Right renal pelvis (tissue), 4 donors: ENCODE measurements at regions not wholly inside any gene's neighbourhood (a gene's known extent, or its start where the extent isn't known, plus 50 kb on each side); places are given as distances from the start of the nearest gene placed in this dataset.

Source experiments
- DNase-seq, 4 donors: peaks; one replicate each; pipeline ENCODE4 v3.0.0-alpha.2; 2013; ENCODE audit warnings: low read depth in 4 of 4, low spot score in 3 of 4, missing footprints in 1 of 4

GRCh38 chr18:14031053-14031452 lies 101.2 kb downstream of the ZNF519 start:
- DNase-seq, result no peak

GRCh38 chr18:14029512-14029911 lies 102.7 kb downstream of the ZNF519 start:
- DNase-seq, result no peak

- no peak for DNase-seq
These were observed 106.0 kb downstream of the ZNF519 start for GRCh38 chr18:14026199-14026598.

GRCh38 chr18:14025306-14025940 lies 106.8 kb downstream of the ZNF519 start:
- no peak for DNase-seq

GRCh38 chr18:14015416-14015815 lies 100.1 kb upstream of the MC2R start:
- peak in 2 of 4 donors; percentile 13 to 14 for DNase-seq

GRCh38 chr18:14014456-14014855 lies 99.1 kb upstream of the MC2R start:
- no peak for DNase-seq

- no peak for DNase-seq
These were observed 85.5 kb upstream of the MC2R start for GRCh38 chr18:14000884-14001283.

- DNase-seq, result no peak
These were observed 83.9 kb upstream of the MC2R start for GRCh38 chr18:13999231-13999630.

- no peak for DNase-seq
These were observed 83.2 kb upstream of the MC2R start for GRCh38 chr18:13998571-13998970.

- DNase-seq, result no peak
These were observed 78.4 kb upstream of the MC2R start for GRCh38 chr18:13993730-13994129.

GRCh38 chr18:13992826-13993540 lies 77.6 kb upstream of the MC2R start:
- DNase-seq, result no peak

GRCh38 chr18:13989199-13989598 lies 73.9 kb upstream of the MC2R start:
- no peak for DNase-seq

GRCh38 chr18:13987956-13988355 lies 72.6 kb upstream of the MC2R start:
- DNase-seq, result no peak

- no peak for DNase-seq
These were observed 68.7 kb upstream of the MC2R start for GRCh38 chr18:13984080-13984479.

- DNase-seq, result no peak
These were observed 68.2 kb upstream of the MC2R start for GRCh38 chr18:13983506-13983905.

GRCh38 chr18:13982126-13982525 lies 66.8 kb upstream of the MC2R start:
- peak in 2 of 4 donors; percentile 9 to 16 for DNase-seq

- DNase-seq, result no peak
These were observed 57.8 kb upstream of the MC2R start for GRCh38 chr18:13973061-13973575.
